ENCODE measurements at regions not wholly inside any gene's neighbourhood (a gene's known extent, or its start where the extent isn't known, plus 50 kb on each side); places are given as distances from the start of the nearest gene placed in this dataset.
"Not testable (repeated sequence)": the region's sequence is repeated elsewhere in the genome, so short reads cannot be mapped to it uniquely, and the experiment has no call there.

GRCh38 chr12:114192013-114192412 is 213.9 kb downstream of the TBX5 start:
- no peak for DNase-seq

GRCh38 chr12:114191581-114191980 is 214.4 kb downstream of the TBX5 start:
- DNase-seq = no peak

- no peak for DNase-seq
Observed at GRCh38 chr12:114190971-114191370, 215.0 kb downstream of the TBX5 start.

- DNase-seq = no peak
Observed at GRCh38 chr12:114189266-114189665, 216.7 kb downstream of the TBX5 start.

- no peak for DNase-seq
Observed at GRCh38 chr12:114186241-114187002, 219.5 kb downstream of the TBX5 start.

- DNase-seq = no peak
Observed at GRCh38 chr12:114185036-114185435, 218.9 kb upstream of the RBM19 start.

GRCh38 chr12:114174326-114174725 is 208.2 kb upstream of the RBM19 start:
- DNase-seq = no peak

GRCh38 chr12:114172135-114172534 is 206.0 kb upstream of the RBM19 start:
- no peak for DNase-seq

GRCh38 chr12:114168061-114168460 is 201.9 kb upstream of the RBM19 start:
- DNase-seq = no peak

- no peak for DNase-seq
Observed at GRCh38 chr12:114167431-114167830, 201.3 kb upstream of the RBM19 start.

GRCh38 chr12:114166362-114166761 is 200.2 kb upstream of the RBM19 start:
- no peak for DNase-seq

- no peak for DNase-seq
Observed at GRCh38 chr12:114165921-114166320, 199.8 kb upstream of the RBM19 start.

GRCh38 chr12:114164351-114164750 is 198.2 kb upstream of the RBM19 start:
- no peak for DNase-seq

- DNase-seq = no peak
Observed at GRCh38 chr12:114163771-114164170, 197.6 kb upstream of the RBM19 start.

- no peak for DNase-seq
Observed at GRCh38 chr12:114160445-114160844, 194.3 kb upstream of the RBM19 start.

- DNase-seq = no peak
Observed at GRCh38 chr12:114152890-114153289, 186.8 kb upstream of the RBM19 start.

GRCh38 chr12:114152066-114152465 is 185.9 kb upstream of the RBM19 start:
- DNase-seq = no peak

GRCh38 chr12:114150584-114150983 is 184.5 kb upstream of the RBM19 start:
- DNase-seq = not testable (repeated sequence)

- no peak for DNase-seq
Observed at GRCh38 chr12:114141921-114142564, 175.9 kb upstream of the RBM19 start.

GRCh38 chr12:114140576-114140975 is 174.5 kb upstream of the RBM19 start:
- no peak for DNase-seq

GRCh38 chr12:114136631-114137030 is 170.5 kb upstream of the RBM19 start:
- no peak for DNase-seq

- no peak for DNase-seq
Observed at GRCh38 chr12:114134922-114135321, 168.8 kb upstream of the RBM19 start.

GRCh38 chr12:114131824-114132223 is 165.7 kb upstream of the RBM19 start:
- no peak for DNase-seq

- no peak for DNase-seq
Observed at GRCh38 chr12:114123108-114123507, 157.0 kb upstream of the RBM19 start.

GRCh38 chr12:114122016-114122415 is 155.9 kb upstream of the RBM19 start:
- no peak for DNase-seq
